ENCODE measurements at regions not wholly inside any gene's neighbourhood (a gene's known extent, or its start where the extent isn't known, plus 50 kb on each side); places are given as distances from the start of the nearest gene placed in this dataset.
"Not testable (repeated sequence)": the region's sequence is repeated elsewhere in the genome, so short reads cannot be mapped to it uniquely, and the experiment has no call there.

DNA sequence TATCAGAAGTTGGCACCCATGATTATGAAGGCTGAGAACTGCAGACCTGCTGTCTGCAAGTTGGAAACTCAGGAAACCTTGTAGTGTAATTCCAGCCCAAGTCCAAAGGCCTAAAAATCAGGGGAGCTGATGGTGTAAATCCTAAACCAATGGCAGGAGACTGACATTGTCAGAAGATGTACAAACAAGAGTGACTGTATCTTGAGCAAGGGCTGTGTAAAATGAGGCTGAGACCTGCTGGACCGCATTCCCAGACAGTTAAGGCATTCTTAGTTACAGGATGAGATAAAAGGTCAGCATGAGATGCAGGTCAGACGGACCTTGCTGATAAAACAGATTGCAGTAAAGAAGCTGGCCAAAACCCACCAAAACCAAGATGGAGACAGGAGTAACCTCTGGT lies 147.7 kb downstream of the COG6 start:
- DNase-seq = no peak

DNA sequence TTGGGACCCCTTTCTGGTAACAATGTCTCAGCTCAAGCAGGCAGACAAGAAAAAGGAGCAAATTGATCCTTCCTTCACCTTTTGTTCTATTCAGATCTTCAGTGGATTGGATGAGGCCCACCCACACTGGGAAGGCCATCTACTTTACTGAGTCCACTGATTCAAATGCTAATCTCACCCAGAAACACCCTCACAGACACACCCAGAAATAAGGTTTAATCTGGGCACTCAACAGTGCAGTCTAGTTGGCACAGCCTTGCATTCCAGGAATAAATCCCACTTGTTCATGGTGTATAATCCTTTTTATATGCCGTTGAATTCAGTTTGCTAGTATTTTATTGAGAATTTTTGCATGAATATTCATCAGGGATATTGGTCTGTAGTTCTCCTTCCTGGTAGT lies 148.4 kb downstream of the COG6 start:
- no peak for DNase-seq

- DNase-seq = peak; percentile 12
These were observed 149.1 kb downstream of the COG6 start for GRCh38 chr13:39804332-39805210.

GRCh38 chr13:39809466-39809865 lies 154.0 kb downstream of the COG6 start:
- no peak for DNase-seq

DNA sequence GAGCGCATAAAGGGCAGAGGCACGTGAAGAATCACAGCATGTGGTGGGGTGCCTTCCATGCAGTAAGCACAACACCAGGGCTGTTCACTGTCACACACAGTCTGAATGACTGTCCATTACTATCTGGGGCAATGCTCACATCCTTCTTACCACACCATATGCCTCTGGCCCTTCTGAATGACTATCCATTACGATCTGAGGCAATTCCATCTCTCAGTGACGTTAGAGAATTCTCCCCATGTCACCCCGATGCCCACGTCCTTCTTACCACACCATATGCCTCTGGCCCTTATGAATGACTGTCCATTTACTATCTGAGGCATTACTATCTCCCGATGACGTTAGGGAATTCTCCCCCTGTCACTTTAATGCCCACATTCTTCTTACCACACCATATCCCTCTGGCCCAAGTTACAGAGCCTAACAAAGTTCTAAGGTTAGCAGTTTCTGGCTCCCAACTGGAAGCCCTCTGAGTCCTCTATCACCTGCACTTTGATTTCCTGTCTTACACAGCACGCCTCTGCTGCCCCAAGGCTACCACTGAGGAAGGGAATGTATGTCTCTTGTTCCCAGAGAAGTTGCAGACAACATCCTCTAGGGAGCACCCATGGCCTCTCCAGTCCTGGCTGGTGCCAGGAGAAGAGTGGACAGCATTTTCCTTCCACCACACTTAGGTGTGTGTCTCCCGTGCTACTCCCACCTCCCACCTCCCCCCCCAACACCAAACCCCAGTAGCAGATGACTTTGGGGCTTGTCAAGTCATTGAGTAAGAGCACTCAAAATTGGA lies 154.8 kb downstream of the COG6 start:
- no peak for DNase-seq

DNA sequence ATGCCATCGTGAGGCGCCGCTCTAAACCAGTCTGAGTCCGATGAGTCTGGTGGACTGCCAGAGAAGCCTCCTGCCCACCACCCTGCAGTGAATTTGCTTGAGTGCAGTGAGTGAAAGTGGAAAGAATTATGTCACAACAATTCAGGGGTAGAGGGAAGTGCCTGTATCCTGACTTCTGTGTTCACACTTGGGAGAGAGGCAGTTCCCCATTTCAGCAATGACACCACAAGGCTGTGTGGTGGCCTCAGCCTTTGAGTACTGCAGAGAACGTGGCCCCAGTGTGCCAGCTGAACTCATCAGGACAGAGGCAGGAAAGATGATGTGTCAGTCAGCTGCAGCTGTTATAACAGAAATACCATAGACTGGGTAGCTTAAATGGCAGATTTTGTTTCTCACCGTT lies 155.6 kb downstream of the COG6 start:
- DNase-seq = peak; percentile 97

- no peak for DNase-seq
These were observed 156.2 kb downstream of the COG6 start for GRCh38 chr13:39811696-39812095.

DNA sequence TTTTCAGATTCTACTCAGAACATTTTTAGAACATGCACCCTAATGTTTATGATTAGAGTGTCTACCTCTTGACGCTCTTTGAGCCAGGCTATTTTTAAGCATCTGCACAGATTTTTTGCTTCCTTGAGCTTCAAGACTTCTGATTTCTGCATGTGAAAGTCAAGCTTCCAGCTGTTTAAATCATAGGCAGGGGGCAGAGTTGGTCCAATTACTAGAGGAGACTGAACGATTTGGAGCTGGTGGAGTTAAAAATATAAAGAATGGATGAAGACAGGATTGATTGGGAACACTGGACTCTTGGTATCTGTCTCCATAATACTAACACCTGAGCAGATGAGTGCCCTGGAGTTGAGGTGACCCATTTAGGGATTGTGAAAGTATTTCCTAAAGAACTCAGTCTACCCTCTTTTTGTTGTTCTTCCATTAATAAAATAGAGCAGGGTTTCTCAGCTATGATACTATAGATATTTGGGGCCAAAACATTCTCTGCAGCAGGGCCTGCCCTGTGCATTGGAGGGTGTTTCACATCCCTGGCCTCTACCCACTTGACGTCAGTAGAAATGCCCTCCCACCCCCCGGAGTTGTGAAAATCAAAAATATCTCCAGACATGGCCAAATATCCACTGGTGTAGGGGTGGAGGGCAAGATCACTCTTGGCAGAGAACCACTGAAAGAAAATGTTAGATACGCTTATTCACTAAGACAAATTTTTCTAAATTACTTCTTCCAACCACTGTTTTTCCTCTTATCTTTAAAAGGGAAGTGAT lies 160.1 kb downstream of the COG6 start:
- no peak for DNase-seq

DNA sequence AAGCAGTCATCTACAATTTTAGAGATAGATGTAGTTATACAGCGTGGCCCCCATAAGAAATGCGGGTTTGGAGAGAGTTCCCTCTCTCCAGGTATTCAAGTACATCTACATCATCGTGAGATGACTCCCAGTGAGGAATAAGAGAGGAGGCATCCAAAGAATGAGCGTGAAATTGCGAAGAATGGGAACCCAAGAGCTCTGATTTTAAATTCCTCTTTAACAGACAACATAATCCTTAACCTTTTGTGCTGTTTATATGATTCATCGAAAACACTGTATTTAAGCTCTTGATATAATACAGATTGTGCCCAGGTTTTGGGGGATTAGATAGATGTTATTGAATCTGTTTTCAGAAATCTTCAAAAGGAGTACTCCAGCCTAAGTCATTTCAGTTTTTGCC lies 161.5 kb downstream of the COG6 start:
- no peak for DNase-seq

- DNase-seq = no peak
These were observed 163.5 kb downstream of the COG6 start for GRCh38 chr13:39818953-39819352.

DNA sequence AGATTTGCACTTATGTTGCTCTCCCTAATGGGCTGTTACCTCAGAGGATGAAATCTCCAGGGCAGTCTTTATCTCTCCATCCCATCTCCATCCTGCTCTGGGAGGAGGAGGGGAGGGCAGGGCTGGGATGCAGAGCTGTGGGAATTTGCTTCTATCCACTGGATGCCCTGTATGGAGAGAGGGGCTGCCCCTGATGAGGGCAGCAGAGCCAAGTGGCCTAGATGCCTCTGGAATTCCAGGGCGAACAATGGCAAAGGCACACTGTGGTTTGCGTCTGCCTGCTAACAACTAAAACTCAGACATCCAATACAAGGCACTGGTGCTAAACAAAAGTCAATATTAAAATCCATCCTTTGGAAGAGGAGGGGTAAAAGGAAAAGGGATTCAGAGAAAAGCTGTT lies 165.1 kb downstream of the COG6 start:
- no peak for DNase-seq

DNA sequence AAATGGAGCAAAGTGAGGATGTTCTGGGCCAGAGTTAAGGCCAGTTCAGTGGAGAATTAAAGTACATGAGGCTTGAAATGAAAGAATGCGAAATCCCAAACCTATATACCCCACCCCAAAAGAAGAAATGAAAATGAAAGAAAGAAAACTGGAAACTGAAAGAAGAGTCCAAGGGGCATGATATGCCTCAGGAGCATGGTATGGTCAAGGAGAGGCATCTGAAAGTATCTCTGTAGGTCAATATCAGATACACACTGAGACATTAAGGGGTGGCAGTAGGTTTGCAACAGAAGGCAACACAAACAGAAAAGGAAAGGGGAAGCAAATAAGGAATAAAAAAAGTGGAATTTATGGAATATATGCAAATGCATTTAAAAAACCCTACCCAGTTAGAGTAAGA lies 166.5 kb downstream of the COG6 start:
- no peak for DNase-seq

DNA sequence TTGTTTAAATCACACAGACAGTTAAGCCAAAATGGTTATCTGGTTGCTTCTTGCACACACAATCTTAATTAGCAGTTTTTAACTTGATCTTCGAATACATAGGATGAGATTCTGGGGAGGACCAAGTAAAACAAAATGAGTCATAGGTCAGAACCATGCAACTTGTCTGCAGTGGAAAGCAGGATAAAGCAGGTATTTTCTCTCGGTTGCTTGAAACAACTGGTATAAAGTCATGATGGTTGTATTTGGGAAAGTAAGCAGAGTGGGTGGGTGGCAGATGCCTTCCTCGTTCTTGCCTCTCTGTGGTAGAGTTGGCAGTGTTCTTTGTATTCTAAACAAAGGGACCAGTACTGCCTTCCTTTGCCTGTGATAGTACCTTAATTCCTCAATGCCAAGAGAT lies 167.0 kb downstream of the COG6 start:
- DNase-seq = no peak

- no peak for DNase-seq
These were observed 167.7 kb downstream of the COG6 start for GRCh38 chr13:39823063-39823713.

GRCh38 chr13:39825886-39826285 lies 170.4 kb downstream of the COG6 start:
- DNase-seq = no peak

DNA sequence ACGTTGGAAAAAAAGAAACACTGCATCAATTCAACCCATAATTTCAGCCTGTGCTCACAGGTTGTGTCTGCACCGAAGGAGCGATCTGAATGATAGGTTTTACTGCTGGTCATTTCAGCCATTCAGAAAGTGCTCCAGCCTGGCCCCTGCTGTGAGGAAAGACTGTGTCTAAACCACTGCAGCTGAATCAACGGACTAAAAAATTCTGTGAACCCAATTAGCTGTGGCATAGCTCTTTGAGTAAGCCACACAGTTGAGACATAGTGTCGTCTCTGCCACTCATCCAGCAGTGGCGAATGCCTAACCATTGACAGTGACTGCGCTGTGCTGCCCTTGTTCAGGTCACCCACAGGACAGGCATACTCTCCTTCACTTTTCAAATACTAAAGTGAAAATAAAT lies 179.8 kb downstream of the COG6 start:
- DNase-seq = no peak

DNA sequence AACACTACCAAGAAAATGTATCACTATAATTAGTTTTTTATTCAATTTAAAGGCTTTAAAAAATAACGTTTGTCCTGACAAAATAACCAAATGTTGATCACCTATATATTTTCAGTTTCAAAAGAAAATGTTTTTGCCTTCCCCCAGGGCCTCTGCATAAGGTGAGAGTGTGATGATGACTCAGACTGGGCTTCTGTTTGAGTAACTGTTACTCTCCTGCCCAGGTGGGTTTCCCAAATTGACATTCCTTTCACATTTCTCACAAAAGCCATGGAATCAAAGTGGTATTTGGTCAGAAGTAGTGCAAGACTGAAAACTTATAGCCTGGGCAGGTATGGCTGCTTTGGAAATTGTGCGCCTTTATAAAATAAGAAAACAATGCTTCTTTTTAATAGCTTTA lies 180.6 kb downstream of the COG6 start:
- no peak for DNase-seq

DNA sequence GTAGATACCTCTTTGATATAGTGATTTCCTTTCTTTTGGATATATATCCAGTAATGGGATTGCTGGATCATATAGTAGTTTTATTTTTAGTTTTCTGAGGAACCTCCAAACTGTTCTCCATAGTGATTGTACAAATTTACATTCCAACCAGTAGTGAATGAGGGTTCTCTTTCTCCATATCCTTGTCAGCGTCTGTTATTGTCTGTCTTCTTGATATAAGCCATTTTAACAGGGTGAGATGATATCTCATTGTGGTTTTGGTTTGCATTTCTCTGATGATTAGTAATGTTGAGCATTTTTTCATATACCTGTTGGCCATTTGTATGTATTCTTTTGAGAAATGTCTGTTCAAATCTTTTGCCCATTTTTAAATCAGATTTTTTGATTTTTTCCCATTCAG lies 182.4 kb downstream of the COG6 start:
- DNase-seq = not testable (repeated sequence)

DNA sequence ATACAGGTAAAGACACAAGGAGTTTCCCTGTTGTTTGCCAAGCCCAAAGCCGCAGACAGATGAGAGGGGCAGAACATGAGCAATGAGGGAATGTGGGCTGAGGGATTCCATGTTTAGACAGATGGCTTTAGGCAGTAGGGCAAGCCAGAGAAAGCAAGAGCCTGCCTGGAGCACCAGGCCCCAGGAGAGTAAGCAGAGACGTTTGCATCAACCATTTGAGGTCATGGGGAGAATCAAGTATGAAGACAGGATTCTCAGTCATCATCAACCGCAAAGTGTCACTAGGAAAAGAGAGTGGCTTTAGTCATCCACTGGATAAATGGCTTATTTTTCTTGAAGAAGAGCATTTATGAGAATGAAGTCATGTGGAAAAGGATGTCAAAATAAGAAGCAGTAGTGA lies 184.7 kb downstream of the COG6 start:
- DNase-seq = no peak

GRCh38 chr13:39847336-39847735 lies 191.9 kb downstream of the COG6 start:
- no peak for DNase-seq

GRCh38 chr13:39855236-39855635 lies 199.8 kb downstream of the COG6 start:
- no peak for DNase-seq

- DNase-seq = no peak
These were observed 201.3 kb downstream of the COG6 start for GRCh38 chr13:39856714-39857113.

GRCh38 chr13:39858794-39859193 lies 203.3 kb downstream of the COG6 start:
- DNase-seq = no peak
